HG02852 (cell line): ENCODE measurements at regions not wholly inside any gene's neighbourhood (a gene's known extent, or its start where the extent isn't known, plus 50 kb on each side); places are given as distances from the start of the nearest gene placed in this dataset.
A peak's percentile ranks its signal among the peaks of the same experiment; 100 is the strongest.

Experiments used
- ATAC-seq: cut with Tn5 transposase; IDR thresholded peaks from one replicate; pipeline ENCODE4 v1.9.1; 2021; ENCODE audit warnings: mild to moderate bottlenecking, moderate library complexity; ENCODE audit not compliant: unreplicated experiment

DNA sequence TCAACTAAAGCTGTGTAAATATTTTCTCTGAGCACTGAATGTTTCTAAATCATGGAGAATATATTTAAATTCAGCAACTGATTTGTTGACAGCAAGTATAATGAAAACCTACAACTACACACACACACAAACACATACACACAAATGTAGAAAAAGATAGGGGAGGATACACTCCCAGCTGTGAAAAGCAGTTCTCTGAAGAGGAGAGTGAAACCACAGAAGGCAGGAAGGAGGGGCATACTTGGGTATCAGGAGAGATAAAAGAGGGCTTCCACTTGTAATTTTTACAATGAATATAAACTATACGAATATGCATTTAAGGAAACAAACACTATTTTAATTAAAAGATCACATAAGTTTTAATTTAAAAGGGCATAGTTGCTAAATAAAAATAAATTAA, 227.8 kb upstream of the SLC24A2 start:
- ATAC-seq, result no peak

DNA sequence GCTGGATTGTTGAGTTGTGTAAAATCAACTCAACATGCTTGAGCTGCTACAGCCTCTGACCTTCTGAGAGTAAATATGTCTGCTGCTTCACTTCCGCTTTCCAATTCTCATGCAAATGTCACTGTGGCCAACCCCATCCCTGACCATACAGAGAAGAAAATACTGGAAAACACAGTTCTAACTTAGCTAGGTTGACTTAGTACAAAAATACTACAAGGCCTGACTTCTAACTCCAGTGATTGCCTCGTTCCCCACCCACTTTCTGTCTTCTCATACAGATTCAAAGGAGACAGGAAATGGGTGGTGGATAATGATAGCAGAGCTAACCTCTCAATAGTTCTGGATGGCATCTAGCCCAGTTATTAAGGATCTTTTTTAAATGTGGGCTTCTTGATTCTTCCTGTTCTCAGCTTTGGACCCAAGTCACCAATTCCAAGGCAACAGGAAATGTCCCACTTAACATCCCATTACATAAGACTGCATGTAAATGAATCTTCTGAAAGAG, 226.6 kb upstream of the SLC24A2 start:
- peak; percentile 76 for ATAC-seq

DNA sequence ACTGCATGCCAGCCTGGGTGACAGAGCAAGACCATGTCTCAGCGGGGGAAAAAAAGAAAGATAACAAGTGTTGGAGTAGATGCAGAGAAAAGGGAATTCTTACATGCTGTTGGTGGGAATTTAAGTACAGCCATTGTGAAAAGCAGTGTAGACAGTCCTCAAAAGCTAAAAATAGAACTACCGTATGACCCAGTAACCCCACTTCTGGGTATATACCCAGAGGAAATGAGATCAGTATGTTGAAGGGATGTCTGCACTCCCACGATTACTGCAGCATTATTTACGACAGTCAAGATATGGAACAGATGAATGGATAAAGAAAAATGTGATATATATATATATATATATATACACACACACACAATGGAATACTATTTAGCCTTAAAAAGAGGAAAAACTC, 225.3 kb upstream of the SLC24A2 start:
- no peak for ATAC-seq

DNA sequence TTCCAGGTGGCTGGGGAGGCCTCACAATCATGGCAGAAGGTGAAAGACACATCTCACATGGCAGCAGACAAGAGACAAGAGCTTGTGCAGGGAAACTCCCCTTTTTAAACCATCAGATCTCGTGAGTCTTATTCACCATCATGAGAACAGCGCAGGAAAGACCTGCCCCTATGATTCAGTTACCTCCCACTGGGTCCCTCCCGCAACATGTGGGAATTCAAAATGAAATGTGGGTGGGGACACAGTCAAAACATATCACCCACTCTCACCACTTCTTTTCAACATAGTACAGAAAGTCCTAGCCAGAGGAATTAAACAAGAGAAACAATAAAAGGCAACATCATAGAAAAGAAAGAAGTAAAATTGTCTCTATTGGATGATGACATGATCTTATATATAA, 223.4 kb upstream of the SLC24A2 start:
- ATAC-seq, result no peak

DNA sequence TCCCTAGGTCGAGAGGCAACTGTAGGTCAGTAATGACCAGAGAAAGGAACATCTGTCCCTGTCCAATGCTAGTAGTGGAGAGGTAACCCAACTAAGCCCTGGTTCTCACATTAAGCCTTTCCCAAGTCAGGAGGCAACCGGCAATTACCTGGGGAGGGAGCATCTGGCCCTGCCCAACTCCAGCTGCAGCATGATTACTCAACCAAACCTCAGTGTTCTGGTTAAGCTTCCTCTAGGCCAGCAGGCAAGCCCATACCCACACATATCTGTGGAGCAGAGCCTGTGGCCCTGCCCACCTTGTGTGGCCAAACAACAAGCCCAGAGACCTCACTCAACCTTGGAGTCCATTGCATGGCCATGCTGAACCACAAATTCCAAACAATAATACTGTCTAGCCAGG, 220.8 kb upstream of the SLC24A2 start:
- ATAC-seq, result no peak

DNA sequence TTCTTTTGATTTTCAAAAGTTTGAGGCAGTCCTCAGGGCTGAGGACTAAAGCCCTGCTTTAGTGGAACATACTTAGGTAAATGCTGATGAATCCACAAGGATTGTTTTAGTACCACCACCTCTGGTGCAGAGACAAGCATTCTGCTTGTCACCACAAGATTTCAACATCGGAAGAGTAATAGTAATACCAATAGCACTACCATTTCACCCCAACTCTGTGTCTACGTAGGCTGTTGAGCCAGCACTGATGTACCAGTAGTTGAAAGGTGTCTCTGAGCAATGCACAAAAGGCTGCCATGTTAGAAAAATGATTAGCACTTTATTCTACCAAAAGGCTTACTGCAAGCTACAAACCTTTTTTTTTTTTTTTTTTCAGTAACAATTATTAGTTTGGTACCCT, 213.2 kb upstream of the SLC24A2 start:
- no peak for ATAC-seq

DNA sequence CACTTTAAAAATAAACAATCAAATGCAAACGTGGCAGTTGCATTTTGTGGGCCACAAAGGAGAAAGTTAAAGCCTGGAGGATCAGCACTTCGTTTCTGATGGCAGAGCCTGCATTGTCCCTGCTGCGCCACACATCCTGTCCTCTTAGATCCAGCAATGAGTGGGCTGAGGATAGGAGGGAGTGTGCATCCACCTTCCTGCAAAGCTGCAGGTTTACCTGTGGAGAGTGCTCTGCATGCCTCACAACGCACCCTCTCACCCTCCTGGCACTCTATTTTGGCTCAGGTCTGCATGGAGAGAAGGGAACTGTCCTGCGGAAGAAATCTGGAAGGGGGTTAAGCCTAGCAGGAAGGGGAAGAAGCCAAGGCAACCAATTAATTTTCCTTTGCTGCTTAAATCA, 212.2 kb upstream of the SLC24A2 start:
- no peak for ATAC-seq

DNA sequence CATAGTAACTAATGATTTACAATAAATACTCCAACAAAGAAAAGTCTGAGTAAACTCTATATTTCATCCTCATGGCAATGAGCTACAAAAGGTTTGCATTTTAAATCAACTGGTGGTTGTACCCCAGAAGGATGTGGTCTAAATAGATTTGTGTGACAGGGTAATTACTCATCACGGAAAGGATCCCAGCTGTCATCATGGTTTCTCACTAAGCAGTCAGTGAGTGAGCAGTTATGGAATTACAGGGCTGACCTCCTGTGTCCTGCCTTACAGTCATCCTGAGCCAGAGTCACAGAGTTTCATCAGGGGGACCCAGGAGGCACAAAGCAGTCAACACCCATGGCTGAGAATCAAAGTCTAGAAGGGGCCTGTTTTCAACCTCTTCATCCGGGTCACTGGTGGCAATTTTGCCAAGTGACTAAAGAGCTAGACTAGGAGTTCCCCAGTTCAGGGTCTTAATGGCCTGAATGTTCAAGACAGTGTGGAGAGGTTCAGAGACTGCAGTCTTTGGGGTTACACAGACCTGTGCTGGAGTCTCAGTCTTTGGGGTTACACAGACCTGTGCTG, 210.7 kb upstream of the SLC24A2 start:
- ATAC-seq, result peak; percentile 85

DNA sequence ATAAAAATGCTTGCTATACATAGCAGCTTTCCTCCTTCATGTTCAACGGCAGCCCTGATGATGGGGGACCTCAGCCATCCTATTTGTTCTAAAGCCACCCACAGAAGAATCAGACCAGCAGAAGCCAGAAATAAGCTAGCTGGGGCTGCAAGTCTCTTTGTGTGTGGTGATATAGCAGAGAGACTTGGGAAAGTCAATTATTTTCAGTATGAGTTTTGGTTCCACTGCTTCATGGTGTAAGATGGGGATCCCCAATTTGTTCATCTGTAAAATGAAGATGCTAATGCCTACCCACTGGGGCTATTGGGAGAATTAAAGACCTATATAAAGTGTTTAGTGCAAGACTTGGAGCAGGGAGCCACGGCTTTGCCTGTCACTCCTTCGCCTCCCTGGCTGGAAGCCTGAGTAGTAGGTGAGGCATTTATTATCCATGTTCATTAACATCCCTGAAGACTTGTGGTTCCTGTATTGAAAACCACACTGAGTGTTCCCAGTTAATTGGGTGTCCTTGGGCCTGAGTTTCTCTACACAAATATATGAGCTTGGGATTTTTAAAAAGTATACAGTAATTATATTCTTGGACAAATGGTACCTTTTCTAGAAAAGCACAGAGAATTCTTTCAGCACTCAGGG, 210.1 kb upstream of the SLC24A2 start:
- peak; percentile 38 for ATAC-seq

DNA sequence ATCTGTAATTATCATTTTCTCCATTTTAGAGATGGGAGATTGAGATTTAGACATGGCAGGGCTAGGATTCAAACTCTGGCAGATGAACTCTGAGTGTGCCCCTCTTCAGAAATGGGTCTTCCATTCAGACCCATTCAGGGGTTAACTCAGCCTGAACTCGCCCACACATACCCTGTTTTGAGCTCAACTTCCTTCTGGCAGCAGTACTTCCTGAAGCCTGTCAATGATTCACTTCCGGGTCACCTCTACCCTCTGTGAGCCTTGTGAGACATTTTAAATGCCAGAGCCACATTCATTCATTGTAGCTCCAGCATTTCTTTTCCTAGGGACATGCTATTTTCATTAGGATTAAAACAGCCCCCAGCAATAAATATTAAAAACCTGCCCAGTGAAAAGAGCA, 209.3 kb upstream of the SLC24A2 start:
- no peak for ATAC-seq

DNA sequence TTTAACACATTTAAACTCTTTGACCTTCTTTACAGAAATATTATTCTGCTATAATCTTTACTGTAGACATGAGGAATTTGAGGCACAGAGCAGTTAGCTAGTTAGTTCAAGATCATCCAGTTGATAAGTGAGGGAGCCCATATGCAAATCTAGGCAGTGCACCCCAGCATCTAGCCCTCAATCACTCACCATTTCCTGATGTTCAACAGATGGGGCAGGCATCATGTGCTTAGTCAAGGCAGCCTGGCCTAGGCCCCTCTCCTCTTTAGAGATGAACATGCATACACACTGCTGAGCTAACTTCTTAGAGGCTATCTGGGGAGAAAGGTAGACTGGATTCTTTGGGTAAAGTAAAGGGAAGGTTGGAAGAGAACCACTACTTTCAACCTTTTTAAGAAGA, 206.8 kb upstream of the SLC24A2 start:
- no peak for ATAC-seq

DNA sequence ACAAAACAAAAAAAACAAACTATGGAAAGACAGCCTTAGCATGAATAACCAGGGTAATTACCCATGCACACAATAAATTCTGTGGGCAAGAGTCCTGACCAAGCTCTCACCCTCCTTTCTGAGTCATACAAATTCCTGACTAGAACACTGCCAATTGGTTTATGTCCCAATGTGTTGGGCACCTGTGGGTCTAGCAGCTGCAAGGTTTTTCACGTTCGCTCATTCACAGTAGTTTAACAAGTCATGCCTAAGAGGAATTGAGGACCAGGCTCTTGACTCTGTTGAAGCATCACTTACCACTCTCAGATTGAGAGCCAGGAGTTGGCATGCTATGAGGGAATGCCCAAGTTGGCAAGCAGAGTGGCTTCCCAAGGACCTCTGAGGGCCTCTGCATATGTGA, 205.5 kb upstream of the SLC24A2 start:
- no peak for ATAC-seq

DNA sequence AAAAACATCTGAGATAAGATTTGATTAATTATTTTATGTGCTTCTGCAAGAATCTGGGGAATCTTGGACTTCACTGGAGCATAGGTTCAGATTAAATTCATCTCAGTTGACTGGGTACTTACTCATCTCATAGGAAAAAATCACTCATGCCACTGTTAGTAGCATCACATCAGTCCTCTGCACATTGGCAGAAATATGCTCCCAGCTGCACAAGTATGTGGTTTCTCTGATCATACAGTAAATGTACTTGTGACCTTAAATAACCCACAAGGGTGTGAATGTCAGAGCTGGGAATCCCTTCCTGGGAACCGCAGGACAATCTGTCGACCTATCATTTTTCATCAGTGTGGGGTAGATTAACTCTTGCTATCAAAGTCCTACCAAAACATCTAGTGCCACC, 203.7 kb upstream of the SLC24A2 start:
- no peak for ATAC-seq

DNA sequence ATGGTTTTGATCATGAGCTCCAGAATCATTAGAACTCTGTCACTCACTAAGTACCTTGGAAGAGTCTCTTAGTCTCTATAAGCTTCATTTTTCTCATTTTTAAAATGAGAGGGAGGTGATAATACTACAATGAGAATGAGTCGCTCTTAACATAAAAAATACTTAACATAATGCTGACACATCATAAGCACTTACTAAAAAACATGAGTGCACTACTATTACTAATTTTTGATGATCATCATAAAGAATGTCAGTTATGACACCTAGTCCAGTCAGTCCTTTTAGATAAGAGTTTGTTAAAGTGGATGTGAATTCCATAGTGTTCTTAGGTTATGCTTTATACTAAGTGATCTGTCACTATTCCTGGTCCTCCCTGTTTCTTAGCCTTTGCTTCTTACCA, 200.4 kb upstream of the SLC24A2 start:
- ATAC-seq, result no peak

DNA sequence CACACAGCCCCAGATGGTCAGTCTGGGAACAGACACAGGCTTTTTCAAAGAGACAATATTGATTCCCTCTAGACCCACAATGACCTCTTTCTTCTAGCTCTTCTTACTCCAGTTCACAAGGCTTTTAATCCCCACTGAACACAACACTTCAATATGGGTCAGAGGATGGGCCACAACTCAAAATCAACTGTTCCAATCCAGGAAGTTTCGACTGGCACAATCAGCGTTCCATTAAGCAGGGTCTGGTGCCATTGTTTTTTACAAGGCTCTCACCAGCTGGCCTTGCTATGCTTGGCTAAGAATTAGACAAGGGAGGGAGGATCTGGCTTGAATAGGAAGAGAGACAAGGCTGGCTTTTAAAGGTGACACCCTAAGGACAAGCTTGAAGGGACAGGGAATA, 199.4 kb upstream of the SLC24A2 start:
- no peak for ATAC-seq

DNA sequence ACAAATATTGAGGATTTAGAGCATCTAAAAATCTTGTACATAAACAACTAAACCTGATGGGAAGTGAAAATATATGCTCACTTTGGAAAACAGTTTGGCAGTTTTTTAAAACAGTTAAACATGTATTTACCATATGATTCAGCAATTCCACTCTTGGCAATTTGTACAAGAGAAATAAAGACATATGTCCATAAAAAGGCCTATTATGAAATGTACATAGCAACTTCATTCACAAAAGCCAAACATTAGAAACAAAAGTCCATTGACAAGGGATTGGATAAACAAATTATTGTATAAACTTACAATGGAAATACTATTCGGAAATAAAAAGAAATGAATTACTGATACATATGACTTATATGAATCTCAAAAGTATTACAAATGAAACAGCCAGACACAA, 196.2 kb upstream of the SLC24A2 start:
- ATAC-seq, result no peak

DNA sequence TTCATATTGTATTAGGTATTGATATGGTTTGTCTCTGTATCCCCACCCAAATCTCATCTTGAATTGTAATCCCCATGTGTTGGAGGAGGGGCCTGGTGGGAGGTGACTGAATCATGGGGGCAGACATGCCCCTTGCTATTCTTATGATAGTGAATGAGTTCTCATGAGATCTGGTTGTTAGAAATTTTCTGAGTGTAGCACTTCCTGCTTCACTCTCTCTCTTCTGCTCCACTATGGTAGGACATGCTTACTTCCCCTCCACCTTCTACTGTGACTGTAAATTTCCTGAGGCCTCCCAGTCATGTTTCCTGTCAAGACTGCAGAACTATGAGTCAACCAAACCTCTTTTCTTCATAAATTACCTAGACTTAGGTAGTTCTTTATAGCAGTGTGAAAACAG, 187.4 kb upstream of the SLC24A2 start:
- ATAC-seq, result peak; percentile 48

DNA sequence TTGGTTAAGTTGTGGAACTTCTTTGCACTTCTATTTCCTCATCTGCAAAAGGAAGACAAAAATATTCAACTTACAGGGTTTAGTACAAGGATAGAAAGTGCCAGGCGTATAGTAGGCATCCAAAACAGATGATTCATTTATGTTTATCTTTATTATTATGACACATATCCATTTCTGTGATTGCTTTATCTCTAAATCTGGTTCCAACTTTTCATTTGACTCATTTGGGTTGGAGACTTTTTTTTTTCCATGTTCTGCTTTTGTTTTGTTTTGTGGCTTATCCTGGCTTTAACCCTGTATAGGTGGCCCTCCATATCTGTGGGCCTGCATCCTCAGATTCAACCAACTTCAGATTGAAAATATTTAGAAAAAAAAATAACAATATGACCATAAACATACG, 186.7 kb upstream of the SLC24A2 start:
- ATAC-seq, result no peak

DNA sequence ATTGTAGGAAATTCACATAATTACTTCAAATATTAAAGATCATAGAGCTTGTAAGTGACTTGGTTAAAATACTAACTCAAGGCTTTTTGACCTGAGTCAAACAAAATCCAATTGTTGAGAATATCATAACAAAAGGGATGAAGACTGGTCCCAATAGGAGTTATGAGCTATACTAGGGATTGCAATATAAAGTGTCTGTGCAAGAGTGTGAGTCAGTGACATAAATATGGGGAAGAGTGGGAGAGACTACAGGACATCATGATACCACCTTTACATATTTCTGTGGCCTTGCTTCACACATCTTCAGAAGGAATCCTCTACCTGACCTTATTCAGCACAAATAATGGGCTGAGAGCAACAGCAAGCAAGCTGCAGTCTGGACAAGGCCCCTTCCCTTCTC, 180.9 kb upstream of the SLC24A2 start:
- no peak for ATAC-seq

DNA sequence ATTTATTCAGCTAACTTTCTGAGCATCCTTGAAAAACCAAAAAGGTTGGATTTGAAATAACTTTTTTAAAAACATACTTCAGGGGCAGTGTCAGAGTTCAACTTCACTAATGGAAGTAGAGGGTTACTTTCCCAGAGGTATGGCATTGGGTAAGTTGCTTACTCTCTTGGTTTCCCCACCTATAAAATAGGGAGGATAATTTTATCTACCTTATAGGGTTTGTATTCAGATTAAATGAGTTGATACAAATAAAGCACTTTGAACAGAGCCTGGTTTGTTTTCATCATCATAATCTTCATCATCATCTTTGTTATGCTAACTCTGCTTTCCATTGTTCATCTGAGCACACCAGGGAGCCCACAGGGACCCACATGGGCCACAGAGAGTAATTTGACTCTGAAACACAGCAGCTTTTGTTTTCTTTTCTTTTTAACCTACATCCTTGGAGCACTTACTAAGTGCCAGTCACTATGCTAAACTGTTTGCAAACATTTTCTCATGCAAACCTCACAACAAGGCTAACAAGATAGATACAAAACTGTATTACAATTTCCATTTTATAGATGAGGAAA, 179.1 kb upstream of the SLC24A2 start:
- no peak for ATAC-seq

DNA sequence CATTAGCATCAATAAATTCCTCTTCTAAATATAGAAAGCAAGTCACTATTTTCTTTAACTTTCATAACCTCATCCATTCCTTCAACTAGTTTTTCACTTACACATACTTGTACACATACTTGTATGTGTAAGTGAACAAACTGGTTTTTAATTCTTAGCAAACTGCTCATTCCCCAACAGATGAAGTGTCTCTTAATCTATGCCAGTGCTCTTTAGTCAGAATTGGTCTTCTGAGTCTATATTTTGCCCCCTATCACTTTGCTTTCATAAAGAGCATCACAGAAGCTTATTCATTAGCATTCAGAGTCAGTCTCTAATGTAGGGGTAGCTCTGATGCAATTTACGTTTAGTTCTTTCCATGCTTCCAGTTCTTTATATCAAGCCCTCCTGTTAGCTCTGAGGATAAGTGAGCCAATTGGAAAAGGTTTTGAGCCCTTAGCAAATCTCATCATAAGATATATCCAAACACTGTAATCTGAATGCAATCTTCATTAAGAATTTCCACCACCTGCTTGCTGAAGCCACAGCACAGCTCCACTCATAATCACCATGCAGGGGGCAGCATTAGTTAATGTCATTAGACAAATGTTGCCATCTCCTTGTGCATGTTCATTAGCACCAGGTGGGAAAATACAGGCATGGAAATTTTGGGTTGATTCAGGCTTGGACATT, 178.5 kb upstream of the SLC24A2 start:
- ATAC-seq, result no peak

DNA sequence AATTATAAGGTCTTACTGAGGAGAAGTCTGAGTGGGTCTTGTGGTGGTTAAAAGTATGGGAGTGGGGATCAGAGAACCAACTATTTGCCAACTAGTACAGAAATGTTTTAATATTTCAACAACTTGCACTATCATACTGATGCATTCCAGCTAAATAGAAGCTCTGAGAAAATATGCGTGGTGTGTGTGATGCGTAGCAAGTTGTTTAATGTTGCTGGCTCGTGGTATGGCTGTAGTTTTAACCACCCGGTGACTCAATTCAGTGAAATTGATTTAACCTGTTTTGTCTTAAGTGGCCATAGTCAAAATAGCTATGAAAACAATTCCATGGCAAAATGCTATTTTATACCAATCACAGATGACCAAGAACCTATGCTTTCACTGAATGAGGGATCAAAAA, 176.5 kb upstream of the SLC24A2 start:
- ATAC-seq, result no peak
